HL-60 (cell line): ENCODE measurements at regions not wholly inside any gene's neighbourhood (a gene's known extent, or its start where the extent isn't known, plus 50 kb on each side); places are given as distances from the start of the nearest gene placed in this dataset.

Experiments
- CTCF ChIP-seq: IDR thresholded peaks from one replicate; pipeline ENCODE4 v1.5.1; 2011; ENCODE audit warnings: low read length, control low read depth, inconsistent platforms; ENCODE audit not compliant: insufficient read depth
- POLR2AphosphoS5 ChIP-seq: IDR thresholded peaks from 2 replicates; pipeline ENCODE4 v1.6.1; 2012; ENCODE audit warnings: low read depth

DNA sequence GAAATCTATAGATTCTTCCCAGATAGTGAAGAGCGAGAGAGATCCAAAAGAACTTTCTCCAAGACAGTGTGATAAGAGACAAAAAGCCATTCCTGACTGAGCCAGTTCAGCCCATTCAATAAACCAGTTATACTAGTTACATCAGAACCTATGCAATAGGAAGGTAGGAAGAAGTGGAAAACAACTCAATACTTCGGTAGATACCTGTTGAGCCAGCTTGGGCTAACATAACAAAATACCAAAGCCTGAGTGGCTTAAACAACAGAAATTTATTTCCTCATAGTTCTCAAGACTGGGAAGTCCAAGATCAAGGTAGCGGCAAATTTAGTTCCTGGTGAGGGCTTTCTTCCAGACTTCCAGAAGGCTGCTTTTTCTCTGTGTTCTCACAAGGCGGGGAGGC lies 214.5 kb upstream of the GRAMD2B start:
- no peak for TF ChIP-seq POLR2AphosphoS5
- no peak for TF ChIP-seq CTCF
